OCI-LY3 (cell line): ENCODE measurements at regions not wholly inside any gene's neighbourhood (a gene's known extent, or its start where the extent isn't known, plus 50 kb on each side); places are given as distances from the start of the nearest gene placed in this dataset.

Source experiments
- CTCF ChIP-seq: fragments of 200-600, 300-600 bp; sonication (generic); IDR thresholded peaks from 2 replicates; pipeline ENCODE4 v1.5.1; 2014; ENCODE audit warnings: antibody characterized with exemption, low read length, low read depth
- EZH2phosphoT487 ChIP-seq: fragments of 200-600 bp; shearing (Covaris generic); IDR thresholded peaks from 2 replicates; pipeline ENCODE4 v1.6.1; 2018; ENCODE audit warnings: antibody characterized with exemption, mixed run types, low read depth

- TF ChIP-seq CTCF (peak; percentile 17; the same call in 1 of the 2 replicates), EZH2phosphoT487 (no peak)
Observed at GRCh38 chr1:38261574-38261973, 215.0 kb upstream of the POU3F1 start.
